IMR-90 (cell line): ENCODE measurements at regions not wholly inside any gene's neighbourhood (a gene's known extent, or its start where the extent isn't known, plus 50 kb on each side); places are given as distances from the start of the nearest gene placed in this dataset.

Source experiments
- ATAC-seq: fragments of 200-7000 bp; cut with Tn5 transposase; 2 replicates; pipeline ENCODE4 v1.9.1; 2020; ENCODE audit warnings: low read depth, mild to moderate bottlenecking, moderate library complexity
- BruUV-seq: library from RNA; stranded (reverse); fragments of 400-500 nt; replicated peaks from 2 replicates; lab custom pipeline; 2021; lab: Mats Ljungman, UMichigan
- CTCF ChIA-PET: fragments of 300-600 bp; formaldehyde crosslinking; extraction: SDS; loops from one replicate; lab custom pipeline; 2021; ENCODE audit warnings: antibody characterized with exemption; lab: Yijun Ruan, JAX
- POLR2A ChIA-PET: fragments of 300-600 bp; sonication (Branson Sonifier 250); formaldehyde crosslinking; loops from one replicate; lab custom pipeline; 2022; ENCODE audit warnings: antibody characterized with exemption; ENCODE audit not compliant: unreplicated experiment; lab: Charles Lee
- DNase-seq: peaks from one replicate; pipeline ENCODE4 v3.0.0; 2013
- H2AFZ ChIP-seq: replicated peaks from 2 replicates; pipeline ENCODE3; 2013; ENCODE audit warnings: low read length, mild to moderate bottlenecking; ENCODE audit not compliant: poor library complexity
- H2AK5ac ChIP-seq: 2 replicates; pipeline ENCODE4 v1.6.1; 2013; ENCODE audit warnings: low read depth, low read length, inconsistent platforms
- H2AK9ac ChIP-seq: replicated peaks from 2 replicates; pipeline ENCODE3; 2013; ENCODE audit warnings: mild to moderate bottlenecking, low read depth, low read length, moderate library complexity; ENCODE audit not compliant: poor library complexity
- H2BK120ac ChIP-seq: 2 replicates; pipeline ENCODE4 v1.6.1; 2013; ENCODE audit warnings: low read depth, low read length, inconsistent platforms
- H2BK15ac ChIP-seq: 3 replicates; pipeline ENCODE4 v1.6.1; 2013; ENCODE audit warnings: low read depth, low read length, inconsistent platforms
- H2BK20ac ChIP-seq: 2 replicates; pipeline ENCODE4 v1.6.1; 2013; ENCODE audit warnings: low read depth, mild to moderate bottlenecking, inconsistent platforms, low read length, moderate library complexity
- H2BK5ac ChIP-seq: 2 replicates; pipeline ENCODE4 v1.6.1; 2013; ENCODE audit warnings: mild to moderate bottlenecking, low read depth, low read length, inconsistent platforms; ENCODE audit not compliant: poor library complexity, severe bottlenecking
- H3K14ac ChIP-seq: replicated peaks from 2 replicates; pipeline ENCODE4 v1.6.1; 2013; ENCODE audit warnings: low read depth, low read length, inconsistent platforms
- H3K18ac ChIP-seq: 2 replicates; pipeline ENCODE4 v1.6.1; 2013; ENCODE audit warnings: low read depth, low read length, control low read depth
- H3K23ac ChIP-seq: 2 replicates; pipeline ENCODE4 v1.6.1; 2013; ENCODE audit warnings: low read depth, low read length, inconsistent platforms
- H3K27ac ChIP-seq: 2 replicates; pipeline ENCODE4 v1.5.1; 2013; ENCODE audit warnings: mild to moderate bottlenecking, control low read depth, low read length; ENCODE audit not compliant: insufficient read depth
- H3K27me3 ChIP-seq: 2 replicates; pipeline ENCODE4 v1.6.1; 2013; ENCODE audit warnings: low read length; ENCODE audit not compliant: control insufficient read depth, insufficient read depth
- H3K36me3 ChIP-seq: 2 replicates; pipeline ENCODE4 v1.6.1; 2013; ENCODE audit warnings: low read length, mixed read lengths; ENCODE audit not compliant: control insufficient read depth, insufficient read depth
- H3K4ac ChIP-seq: 2 replicates; pipeline ENCODE4 v1.6.1; 2013; ENCODE audit warnings: low read depth, low read length, inconsistent platforms
- H3K4me1 ChIP-seq: 2 replicates; pipeline ENCODE4 v1.6.1; 2013; ENCODE audit warnings: low read length, mixed read lengths; ENCODE audit not compliant: control insufficient read depth, insufficient read depth
- H3K4me2 ChIP-seq: 2 replicates; pipeline ENCODE4 v1.6.1; 2013; ENCODE audit warnings: low read depth, mild to moderate bottlenecking, control low read depth, low read length, moderate library complexity
- H3K4me3 ChIP-seq: 2 replicates; pipeline ENCODE4 v1.5.1; 2013; ENCODE audit warnings: low read depth, mild to moderate bottlenecking, control low read depth, low read length, moderate library complexity; ENCODE audit not compliant: insufficient read depth
- H3K56ac ChIP-seq: 2 replicates; pipeline ENCODE4 v1.6.1; 2013; ENCODE audit warnings: low read length, inconsistent platforms; ENCODE audit not compliant: insufficient read depth; ENCODE audit errors: extremely low read depth
- H3K79me1 ChIP-seq, 2 experiments: 2 replicates each; pipeline ENCODE4 v1.6.1; 2013; ENCODE audit warnings: low read length in 2 of 2, inconsistent platforms in 1 of 2, low read depth in 1 of 2
- H3K9ac ChIP-seq: 2 replicates; pipeline ENCODE4 v1.6.1; 2013; ENCODE audit warnings: low read depth, low read length, control low read depth
- H3K9me1 ChIP-seq: 2 replicates; pipeline ENCODE4 v1.6.1; 2013; ENCODE audit warnings: low read length, inconsistent platforms; ENCODE audit not compliant: insufficient read depth
- H3K9me3 ChIP-seq: 2 replicates; pipeline ENCODE4 v1.6.1; 2013; ENCODE audit warnings: low read length; ENCODE audit not compliant: control insufficient read depth, insufficient read depth
- H4K20me1 ChIP-seq: 2 replicates; pipeline ENCODE4 v1.6.1; 2013; ENCODE audit warnings: low read length, inconsistent platforms; ENCODE audit not compliant: insufficient read depth
- H4K5ac ChIP-seq: 2 replicates; pipeline ENCODE4 v1.6.1; 2013; ENCODE audit warnings: mild to moderate bottlenecking, low read depth, low read length, control low read depth
- H4K8ac ChIP-seq, 2 experiments: 2 replicates each; pipeline ENCODE4 v1.6.1; 2013; ENCODE audit warnings: low read depth in 2 of 2, low read length in 2 of 2, control low read depth in 1 of 2, inconsistent platforms in 1 of 2
- H4K91ac ChIP-seq: 2 replicates; pipeline ENCODE4 v1.6.1; 2013; ENCODE audit warnings: low read depth, low read length, inconsistent platforms; ENCODE audit not compliant: insufficient read depth
- FOS ChIP-seq: fragments of 150-350 bp; IDR thresholded peaks from 2 replicates; pipeline ENCODE4 v1.6.1; 2016; ENCODE audit warnings: low read depth, low read length
- MAFK ChIP-seq: IDR thresholded peaks from 2 replicates; pipeline ENCODE4 v1.6.1; 2012; ENCODE audit warnings: low read depth, low read length, improper control_type of control experiment
- MAZ ChIP-seq: IDR thresholded peaks from 2 replicates; pipeline ENCODE4 v1.6.1; 2012; ENCODE audit warnings: low read depth, mild to moderate bottlenecking, low read length, improper control_type of control experiment, moderate library complexity, borderline replicate concordance
- RCOR1 ChIP-seq: IDR thresholded peaks from 2 replicates; pipeline ENCODE4 v1.6.1; 2012; ENCODE audit warnings: mild to moderate bottlenecking, low read length, improper control_type of control experiment; ENCODE audit not compliant: insufficient replicate concordance
- RFX5 ChIP-seq: IDR thresholded peaks from 2 replicates; pipeline ENCODE4 v1.8.0; 2012; ENCODE audit warnings: low read depth, mild to moderate bottlenecking, low read length, moderate library complexity
- WGBS, 2 experiments: methylation state at CpG; one replicate each; pipeline versions ENCODE4 v1.1.5 to v1.1.7; 2013; ENCODE audit warnings: missing lambda C conversion rate in 2 of 2; ENCODE audit not compliant: insufficient read length in 1 of 2; ENCODE audit errors: extremely low coverage in 2 of 2; 5-methylcytosine and 5-hydroxymethylcytosine counted together
- dilution Hi-C: fragments of 300-500 bp; cut with HindIII; formaldehyde crosslinking; loops from one replicate; pipeline ENCODE4 v1.14.3; 2018; ENCODE audit warnings: low sequenced_read_pairs; ENCODE audit not compliant: unreplicated experiment
- in situ Hi-C: fragments of 300-500 bp; cut with MboI; formaldehyde crosslinking; loops from 3 replicates; pipeline ENCODE4 v1.14.3; 2019; ENCODE audit warnings: low sequenced_read_pairs, inconsistent platforms, mixed read lengths
- intact Hi-C: fragments of 100-400 bp; cut with micrococcal nuclease; formaldehyde crosslinking; loops from 2 replicates; pipeline ENCODE4 v1.10.0; 2022

- ATAC-seq (no peak), DNase-seq (no peak)
- Histone ChIP-seq H2BK5ac (no peak overlapping the region), H3K14ac (no peak overlapping the region), H2AK5ac (no peak overlapping the region), H3K27me3 (no peaks in the 10 kb centered on the region), H2AFZ (no peak overlapping the region), H3K23ac (no peak overlapping the region), H2AK9ac (no peak overlapping the region), H3K9me3 (peaks cover 5% of the 10 kb centered on the region; the same call in 1 of the 2 replicates), H2BK120ac (no peak overlapping the region), H3K56ac (no peak overlapping the region), H2BK20ac (no peak overlapping the region), H3K4ac (no peak overlapping the region), H3K9me1 (no peaks in the 10 kb centered on the region), H4K20me1 (no peaks in the 10 kb centered on the region), H4K91ac (no peak overlapping the region), H3K4me3 (no peak overlapping the region), H3K9ac (no peak overlapping the region), H2BK15ac (no peak overlapping the region), H3K79me1 (no peaks in the 10 kb centered on the region), H3K36me3 (no peaks in the 10 kb centered on the region), H3K4me1 (no peaks in the 10 kb centered on the region), H4K5ac (no peak overlapping the region), H4K8ac (no peak overlapping the region), H3K18ac (no peak overlapping the region), H3K27ac (no peak overlapping the region), H3K4me2 (no peak overlapping the region)
- dilution Hi-C loops (no loop called here), in situ Hi-C loops (no loop called here), intact Hi-C loops (no loop called here)
- 82% methylated on average over 7 of the region's 26 CpGs; no CpG with 5 or more reads in 1 of the 2 experiments for WGBS, 2 experiments
- TF ChIP-seq MAZ (no peak), FOS (no peak), RFX5 (no peak), RCOR1 (no peak), MAFK (no peak)
- ChIA-PET POLR2A (no interaction called here), CTCF (no interaction called here)
- no TSS peak for BruUV-seq
Measured at GRCh38 chr16:54829691-54830090, 101.0 kb upstream of the IRX5 start.
